HepG2 (cell line): ENCODE measurements at regions not wholly inside any gene's neighbourhood (a gene's known extent, or its start where the extent isn't known, plus 50 kb on each side); places are given as distances from the start of the nearest gene placed in this dataset.

ENCODE experiments used
- ATAC-seq: fragments of 200-7000 bp; cut with Tn5 transposase; 3 replicates; pipeline ENCODE4 v1.9.1; 2020; ENCODE audit warnings: mild to moderate bottlenecking, moderate library complexity
- BruUV-seq: library from RNA; stranded (reverse); fragments of 400-500 nt; replicated peaks from 2 replicates; lab custom pipeline; 2021; lab: Mats Ljungman, UMichigan
- CTCF ChIA-PET: fragments of 300-600 bp; formaldehyde crosslinking; extraction: SDS; loops from one replicate; lab custom pipeline; 2021; ENCODE audit warnings: low total read pairs, inconsistent platforms, low intra/inter-chr PET ratio; lab: Yijun Ruan, JAX
- POLR2A ChIA-PET: fragments of 350-600 bp; sonication (Branson Sonifier 250); formaldehyde crosslinking; loops from one replicate; lab custom pipeline; 2020; ENCODE audit warnings: antibody characterized with exemption, inconsistent platforms; lab: Yijun Ruan, JAX
- DNase-seq: peaks from one replicate; pipeline ENCODE4 v3.0.0-alpha.2; 2015; ENCODE audit warnings: low spot score
- FAIRE-seq: peaks from 3 replicates; lab custom pipeline; 2011; peaks lifted over from hg19 to GRCh38; lab: Jason Lieb, UNC
- H2AFZ ChIP-seq: one replicate; pipeline ENCODE4 v1.6.1; 2011; ENCODE audit warnings: low read length, inconsistent platforms
- H3K27ac ChIP-seq: fragments of 300-600 bp; 3 replicates; pipeline ENCODE4 v1.8.0; 2011; ENCODE audit warnings: mixed run types, mild to moderate bottlenecking, mixed read lengths, low read length, inconsistent platforms; ENCODE audit not compliant: insufficient read depth; ENCODE audit errors: extremely low read length
- H3K27me3 ChIP-seq, 2 experiments: fragments of 200-600 bp in 1 of 2; 2 replicates in 1 of 2; 3 replicates in 1 of 2; pipeline versions ENCODE4 v1.6.0 to v1.8.0; 2011; ENCODE audit warnings: low read length in 2 of 2, mild to moderate bottlenecking in 2 of 2, moderate library complexity in 2 of 2, inconsistent platforms in 1 of 2; ENCODE audit not compliant: insufficient read depth in 2 of 2, control insufficient read depth in 1 of 2
- H3K36me3 ChIP-seq, 2 experiments: fragments of 200-600 bp in 1 of 2; replicated peaks in 1 of 2; 2 replicates in 1 of 2; 3 replicates in 1 of 2; pipeline versions ENCODE4 v1.5.1 to v1.8.0; 2011; ENCODE audit warnings: low read length in 2 of 2, inconsistent platforms in 1 of 2; ENCODE audit not compliant: insufficient read depth in 2 of 2, control insufficient read depth in 1 of 2
- H3K4me1 ChIP-seq: 2 replicates; pipeline ENCODE4 v1.5.1; 2012; ENCODE audit warnings: low read length, inconsistent platforms; ENCODE audit not compliant: insufficient read depth
- H3K4me2 ChIP-seq: 2 replicates; pipeline ENCODE4 v1.6.0; 2011; ENCODE audit warnings: low read depth, low read length, inconsistent platforms
- H3K4me3 ChIP-seq, 3 experiments: fragments of 200-600 bp in 1 of 3; sonication (generic), shearing (Covaris generic) in 1 of 3; replicated peaks in 1 of 3; 2 replicates each; pipeline ENCODE4 v1.5.1; 2011 to 2016; ENCODE audit warnings: low read length in 3 of 3, inconsistent platforms in 2 of 3, low read depth in 2 of 3, mild to moderate bottlenecking in 2 of 3, control low read depth in 1 of 3, mixed read lengths in 1 of 3; ENCODE audit not compliant: insufficient read depth in 1 of 3
- H3K79me2 ChIP-seq: one replicate; pipeline ENCODE4 v1.6.1; 2011; ENCODE audit warnings: low read length, inconsistent platforms; ENCODE audit not compliant: insufficient read depth
- H3K9ac ChIP-seq: 2 replicates; pipeline ENCODE4 v1.6.0; 2011; ENCODE audit warnings: mild to moderate bottlenecking, low read depth, low read length, inconsistent platforms; ENCODE audit not compliant: insufficient read depth
- H3K9me3 ChIP-seq: 2 replicates; pipeline ENCODE4 v1.5.1; 2012; ENCODE audit warnings: mild to moderate bottlenecking, low read length
- H4K20me1 ChIP-seq: 2 replicates; pipeline ENCODE4 v1.6.0; 2011; ENCODE audit warnings: inconsistent platforms, mild to moderate bottlenecking, low read length, moderate library complexity; ENCODE audit not compliant: insufficient read depth
- DNMT3B ChIP-seq: conservative IDR thresholded peaks from 2 replicates; pipeline ENCODE4 v1.6.1; 2016; ENCODE audit warnings: missing biosample characterization, control low read depth
- EHMT2 ChIP-seq: fragments of 200-600 bp; sonication (generic); IDR thresholded peaks from 2 replicates; pipeline ENCODE4 v1.7.0; 2017; ENCODE audit warnings: antibody characterized with exemption, low read depth, low read length, borderline replicate concordance
- PRPF4 ChIP-seq: fragments of 200-400 bp; formaldehyde crosslinking; IDR thresholded peaks from 2 replicates; pipeline ENCODE4 v1.6.1; 2016; ENCODE audit warnings: low read length, low read depth; ENCODE audit not compliant: poor library complexity, severe bottlenecking
- SALL1 ChIP-seq: sonication (generic); formaldehyde crosslinking; IDR thresholded peaks from 2 replicates; pipeline ENCODE4 v1.8.0; 2022; ENCODE audit warnings: mild to moderate bottlenecking, missing genetic modification reagents
- ZC3H13 ChIP-seq: sonication (generic); formaldehyde crosslinking; IDR thresholded peaks from 2 replicates; pipeline ENCODE4 v1.8.1; 2023; ENCODE audit warnings: mild to moderate bottlenecking, missing genetic modification reagents, moderate library complexity
- ZNF280D ChIP-seq: sonication (generic); formaldehyde crosslinking; IDR thresholded peaks from 2 replicates; pipeline ENCODE4 v1.5.1; 2020; ENCODE audit warnings: mild to moderate bottlenecking, missing genetic modification reagents
- ZNF570 ChIP-seq: sonication (generic); formaldehyde crosslinking; IDR thresholded peaks from 2 replicates; pipeline ENCODE4 v1.4.0; 2020; ENCODE audit warnings: mild to moderate bottlenecking, missing genetic modification reagents, borderline replicate concordance
- ZNF761 ChIP-seq: sonication (generic); formaldehyde crosslinking; conservative IDR thresholded peaks from 2 replicates; pipeline ENCODE4 v1.4.0; 2020; ENCODE audit warnings: mild to moderate bottlenecking, missing genetic modification reagents
- in situ Hi-C: cut with HindIII; loops from 2 replicates; pipeline ENCODE4 v1.10.0; 2017; ENCODE audit warnings: low pct_unique_long_range_greater_than_20kb; ENCODE audit not compliant: extremely low pct_ligation_motif_present
- intact Hi-C: fragments of 100-400 bp; cut with micrococcal nuclease; formaldehyde crosslinking; loops from one replicate; pipeline ENCODE4 v1.10.0; 2022; ENCODE audit not compliant: unreplicated experiment

DNA sequence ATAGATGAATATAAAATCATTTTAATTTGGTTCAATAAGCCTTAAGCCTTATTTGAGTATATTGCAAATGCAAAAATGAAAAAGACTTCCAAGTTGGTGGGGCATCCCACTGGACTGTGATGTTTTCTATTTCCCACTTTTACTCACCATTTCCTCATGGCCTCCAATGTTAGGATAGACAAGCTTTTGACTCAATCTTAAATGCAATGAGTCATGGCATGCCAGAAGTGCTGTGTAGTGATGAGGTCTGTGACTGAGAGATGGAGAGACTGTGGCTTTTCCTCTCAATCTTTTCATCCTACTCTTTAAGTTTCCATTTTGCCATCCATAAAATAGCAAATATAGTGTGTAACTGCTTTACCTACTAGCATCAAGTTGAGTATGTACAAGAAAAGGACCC is 1401.2 kb upstream of the CELF4 start:
- CTCF ChIA-PET, result no interaction called here
- no peak for TF ChIP-seq DNMT3B (CRISPR knock-in tag)
- no peak for TF ChIP-seq EHMT2
- TF ChIP-seq ZNF761, result no peak
- no peak for TF ChIP-seq PRPF4
- no peak for TF ChIP-seq ZNF280D
- TF ChIP-seq ZC3H13 (CRISPR knock-in tag), result no peak
- no peak for TF ChIP-seq SALL1
- no peak for TF ChIP-seq ZNF570 (CRISPR knock-in tag)
- no peaks in the 10 kb centered on the region for H3K36me3 ChIP-seq
- H4K20me1 ChIP-seq, result no peaks in the 10 kb centered on the region
- DNase-seq (no peak), FAIRE-seq (no peak), ATAC-seq (no peak)
- H3K4me1 ChIP-seq, result no peaks in the 10 kb centered on the region
- no peak overlapping the region for H2AFZ ChIP-seq
- H3K4me3 ChIP-seq, result no peak overlapping the region
- intact Hi-C loops (no loop called here), in situ Hi-C loops (no loop called here)
- BruUV-seq, result no TSS peak
- H3K9ac ChIP-seq, result no peak overlapping the region
- H3K27ac ChIP-seq, result no peak overlapping the region
- H3K9me3 ChIP-seq, result no peaks in the 10 kb centered on the region
- POLR2A ChIA-PET, result no interaction called here
- H3K4me2 ChIP-seq, result no peak overlapping the region
- 0 out of 5 replicates have a peak, but pooled peaks cover 0 to 2% of the 10 kb centered on the region in 2 experiments for H3K27me3 ChIP-seq
- H3K79me2 ChIP-seq, result no peaks in the 10 kb centered on the region
